K562 (cell line): ENCODE measurements at regions not wholly inside any gene's neighbourhood (a gene's known extent, or its start where the extent isn't known, plus 50 kb on each side); places are given as distances from the start of the nearest gene placed in this dataset.

Experiments used
- ATF1 ChIP-seq, 2 experiments: fragments of 450-650 bp in 1 of 2; IDR thresholded peaks; 2 replicates each; pipeline ENCODE4 v1.6.1; 2016; ENCODE audit warnings: missing compliant biosample characterization in 1 of 2, missing genetic modification characterization in 1 of 2
- ELF4 ChIP-seq: fragments of 450-650 bp; formaldehyde crosslinking; IDR thresholded peaks from 2 replicates; pipeline ENCODE4 v1.4.0; 2022; ENCODE audit warnings: missing genetic modification characterization
- GTF2F1 ChIP-seq: IDR thresholded peaks from 2 replicates; pipeline ENCODE4 v1.6.1; 2011; ENCODE audit warnings: low read depth, low read length, improper control_type of control experiment
- MAFG ChIP-seq: fragments of 450-650 bp; conservative IDR thresholded peaks from 2 replicates; pipeline ENCODE4 v1.6.1; 2016; ENCODE audit warnings: missing genetic modification characterization, missing compliant biosample characterization
- MYC ChIP-seq, 2 experiments: fragments of 250-450 bp in 1 of 2; sonication (Bioruptor Pico) in 1 of 2; IDR thresholded peaks; 2 replicates each; pipeline versions ENCODE4 v1.5.1 to v1.6.1; 2012 to 2021; ENCODE audit warnings: low read depth in 2 of 2, borderline replicate concordance in 1 of 2, improper control_type of control experiment in 1 of 2, low read length in 1 of 2, mild to moderate bottlenecking in 1 of 2, moderate library complexity in 1 of 2
- POLR2AphosphoS5 ChIP-seq: IDR thresholded peaks from 2 replicates; pipeline ENCODE4 v1.6.1; 2011; ENCODE audit warnings: mild to moderate bottlenecking, low read depth, low read length, moderate library complexity; ENCODE audit not compliant: control insufficient read depth, insufficient read depth
- SMARCA4 ChIP-seq: fragments of 450-650 bp; IDR thresholded peaks from 2 replicates; pipeline ENCODE4 v1.6.1; 2016
- ZC3H4 ChIP-seq: sonication (generic); formaldehyde crosslinking; IDR thresholded peaks from 2 replicates; pipeline ENCODE4 v1.9.0; 2021; ENCODE audit warnings: missing genetic modification reagents, borderline replicate concordance
- ZNF24 ChIP-seq: fragments of 450-650 bp; IDR thresholded peaks from 2 replicates; pipeline ENCODE4 v1.6.1; 2016
- TF ChIP-seq, protein P1 (sequence below), 3 experiments: IDR thresholded peaks in 2 of 3; conservative IDR thresholded peaks in 1 of 3; 2 replicates each; pipeline ENCODE4 v1.5.1; 2011 to 2012; ENCODE audit warnings: low read length in 3 of 3, mild to moderate bottlenecking in 3 of 3, control low read depth in 2 of 3, improper control_type of control experiment in 1 of 3, inconsistent platforms in 1 of 3, low read depth in 1 of 3, mixed read lengths in 1 of 3, moderate library complexity in 1 of 3; ENCODE audit not compliant: insufficient read depth in 2 of 3
- TF ChIP-seq, protein P2 (sequence below): fragments of 250-450 bp; sonication (Bioruptor Pico); IDR thresholded peaks from 2 replicates; pipeline ENCODE4 v1.5.0; 2021; ENCODE audit warnings: mild to moderate bottlenecking, borderline replicate concordance
- TF ChIP-seq, protein P3 (sequence below), 2 experiments: fragments of 450-650 bp; IDR thresholded peaks; 2 replicates each; pipeline ENCODE4 v1.6.1; 2016

DNA sequence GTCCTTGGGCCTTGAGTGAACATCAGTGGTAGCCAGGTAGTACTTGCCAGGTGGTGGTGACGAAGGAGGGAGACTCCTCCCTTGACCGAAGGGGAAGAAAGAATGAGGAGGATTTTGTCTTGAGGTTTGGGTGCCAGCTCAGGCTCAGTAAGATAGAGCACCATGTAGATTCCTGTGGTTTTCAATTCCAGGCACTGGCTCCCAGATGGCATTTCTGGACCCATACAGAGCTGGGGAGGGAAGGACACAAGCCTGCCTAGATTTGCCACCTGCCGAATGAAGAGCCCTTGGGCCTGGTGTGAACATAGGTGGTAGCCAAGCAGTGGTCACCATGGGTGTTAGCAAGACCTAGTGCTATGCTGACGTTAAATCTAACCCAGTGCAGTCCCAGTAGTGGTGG is 108.8 kb upstream of the UBE2E3 start:
- TF ChIP-seq MAFG (tag) (no peak), MYC (IDR thresholded peaks at IDR 0.05; ENCODE audit: low read depth, low read length) (no peak), MYC (CRISPR knock-in tag; IDR thresholded peaks at IDR 0.05; ENCODE audit: borderline replicate concordance, low read depth) (no peak), POLR2AphosphoS5 (no peak), ZC3H4 (CRISPR knock-in tag) (no peak), ELF4 (CRISPR knock-in tag) (no peak), GTF2F1 (no peak), ATF1 (CRISPR knock-in tag; IDR thresholded peaks at IDR 0.05) (no peak), ATF1 (tag; IDR thresholded peaks at IDR 0.05) (no peak), SMARCA4 (no peak), ZNF24 (no peak)
- TF ChIP-seq, protein P1, sequence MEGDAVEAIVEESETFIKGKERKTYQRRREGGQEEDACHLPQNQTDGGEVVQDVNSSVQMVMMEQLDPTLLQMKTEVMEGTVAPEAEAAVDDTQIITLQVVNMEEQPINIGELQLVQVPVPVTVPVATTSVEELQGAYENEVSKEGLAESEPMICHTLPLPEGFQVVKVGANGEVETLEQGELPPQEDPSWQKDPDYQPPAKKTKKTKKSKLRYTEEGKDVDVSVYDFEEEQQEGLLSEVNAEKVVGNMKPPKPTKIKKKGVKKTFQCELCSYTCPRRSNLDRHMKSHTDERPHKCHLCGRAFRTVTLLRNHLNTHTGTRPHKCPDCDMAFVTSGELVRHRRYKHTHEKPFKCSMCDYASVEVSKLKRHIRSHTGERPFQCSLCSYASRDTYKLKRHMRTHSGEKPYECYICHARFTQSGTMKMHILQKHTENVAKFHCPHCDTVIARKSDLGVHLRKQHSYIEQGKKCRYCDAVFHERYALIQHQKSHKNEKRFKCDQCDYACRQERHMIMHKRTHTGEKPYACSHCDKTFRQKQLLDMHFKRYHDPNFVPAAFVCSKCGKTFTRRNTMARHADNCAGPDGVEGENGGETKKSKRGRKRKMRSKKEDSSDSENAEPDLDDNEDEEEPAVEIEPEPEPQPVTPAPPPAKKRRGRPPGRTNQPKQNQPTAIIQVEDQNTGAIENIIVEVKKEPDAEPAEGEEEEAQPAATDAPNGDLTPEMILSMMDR (IDR thresholded peaks at IDR 0.05 in 2 of 3, conservative IDR thresholded peaks at IDR 0.05 in 1 of 3; ENCODE audit: insufficient read depth in 2 of 3, low read depth in 1 of 3, low read length in 3 of 3): no peak
- TF ChIP-seq, protein P2, sequence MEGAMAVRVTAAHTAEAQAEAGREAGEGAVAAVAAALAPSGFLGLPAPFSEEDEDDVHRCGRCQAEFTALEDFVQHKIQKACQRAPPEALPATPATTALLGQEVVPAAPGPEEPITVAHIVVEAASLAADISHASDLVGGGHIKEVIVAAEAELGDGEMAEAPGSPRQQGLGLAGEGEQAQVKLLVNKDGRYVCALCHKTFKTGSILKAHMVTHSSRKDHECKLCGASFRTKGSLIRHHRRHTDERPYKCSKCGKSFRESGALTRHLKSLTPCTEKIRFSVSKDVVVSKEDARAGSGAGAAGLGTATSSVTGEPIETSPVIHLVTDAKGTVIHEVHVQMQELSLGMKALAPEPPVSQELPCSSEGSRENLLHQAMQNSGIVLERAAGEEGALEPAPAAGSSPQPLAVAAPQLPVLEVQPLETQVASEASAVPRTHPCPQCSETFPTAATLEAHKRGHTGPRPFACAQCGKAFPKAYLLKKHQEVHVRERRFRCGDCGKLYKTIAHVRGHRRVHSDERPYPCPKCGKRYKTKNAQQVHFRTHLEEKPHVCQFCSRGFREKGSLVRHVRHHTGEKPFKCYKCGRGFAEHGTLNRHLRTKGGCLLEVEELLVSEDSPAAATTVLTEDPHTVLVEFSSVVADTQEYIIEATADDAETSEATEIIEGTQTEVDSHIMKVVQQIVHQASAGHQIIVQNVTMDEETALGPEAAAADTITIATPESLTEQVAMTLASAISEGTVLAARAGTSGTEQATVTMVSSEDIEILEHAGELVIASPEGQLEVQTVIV (CRISPR knock-in tag): no peak
- TF ChIP-seq, protein P3, sequence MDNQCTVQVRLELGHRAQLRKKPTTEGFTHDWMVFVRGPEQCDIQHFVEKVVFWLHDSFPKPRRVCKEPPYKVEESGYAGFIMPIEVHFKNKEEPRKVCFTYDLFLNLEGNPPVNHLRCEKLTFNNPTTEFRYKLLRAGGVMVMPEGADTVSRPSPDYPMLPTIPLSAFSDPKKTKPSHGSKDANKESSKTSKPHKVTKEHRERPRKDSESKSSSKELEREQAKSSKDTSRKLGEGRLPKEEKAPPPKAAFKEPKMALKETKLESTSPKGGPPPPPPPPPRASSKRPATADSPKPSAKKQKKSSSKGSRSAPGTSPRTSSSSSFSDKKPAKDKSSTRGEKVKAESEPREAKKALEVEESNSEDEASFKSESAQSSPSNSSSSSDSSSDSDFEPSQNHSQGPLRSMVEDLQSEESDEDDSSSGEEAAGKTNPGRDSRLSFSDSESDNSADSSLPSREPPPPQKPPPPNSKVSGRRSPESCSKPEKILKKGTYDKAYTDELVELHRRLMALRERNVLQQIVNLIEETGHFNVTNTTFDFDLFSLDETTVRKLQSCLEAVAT (IDR thresholded peaks at IDR 0.05): no peak
